ENCODE measurements at regions not wholly inside any gene's neighbourhood (a gene's known extent, or its start where the extent isn't known, plus 50 kb on each side); places are given as distances from the start of the nearest gene placed in this dataset.

- Histone ChIP-seq H3K79me2 (ENCODE audit: insufficient read depth, low read length) (no peaks in the 10 kb centered on the region), H3K4me2 (ENCODE audit: low read depth, low read length, poor library complexity, severe bottlenecking) (no peak overlapping the region), H3K9me3 (ENCODE audit: insufficient read depth, low read length) (no peaks in the 10 kb centered on the region), H3K36me3 (ENCODE audit: low read length) (no peaks in the 10 kb centered on the region), H4K20me1 (ENCODE audit: low read depth, low read length) (no peaks in the 10 kb centered on the region), H3K9ac (ENCODE audit: low read length) (no peak overlapping the region), H3K27ac (ENCODE audit: low read depth, low read length) (no peak overlapping the region), H3K4me3 (ENCODE audit: insufficient read depth, low read length, poor library complexity, severe bottlenecking) (no peak overlapping the region), H3K9me2 (replicated peaks; ENCODE audit: insufficient read depth, low read length) (no peaks in the 10 kb centered on the region), H3F3A (ENCODE audit: insufficient read depth) (no peaks in the 10 kb centered on the region), H2AFZ (ENCODE audit: low read depth, low read length, severe bottlenecking) (no peak overlapping the region), H3K27me3 (ENCODE audit: low read length) (no peaks in the 10 kb centered on the region)
- TF ChIP-seq CTCF (IDR thresholded peaks at IDR 0.05; ENCODE audit: insufficient read depth, low read length, poor library complexity, severe bottlenecking) = no peak
- no peak for TF ChIP-seq EZH2phosphoT487 (conservative IDR thresholded peaks at IDR 0.05; ENCODE audit: low read length)
These were observed 232.2 kb downstream of the MYCN start for GRCh38 chr2:16172324-16173175.

GRCh38 chr2:16171425-16171920 is 231.1 kb downstream of the MYCN start:
- no peak overlapping the region for H3K4me2 ChIP-seq (ENCODE audit: low read depth, low read length, poor library complexity, severe bottlenecking)
- TF ChIP-seq CTCF (IDR thresholded peaks at IDR 0.05; ENCODE audit: insufficient read depth, low read length, poor library complexity, severe bottlenecking) (no peak), EZH2phosphoT487 (conservative IDR thresholded peaks at IDR 0.05; ENCODE audit: low read length) (no peak)

GRCh38 chr2:16170675-16171424 is 230.5 kb downstream of the MYCN start:
- Histone ChIP-seq H2AFZ (ENCODE audit: low read depth, low read length, severe bottlenecking) (no peak overlapping the region), H4K20me1 (ENCODE audit: low read depth, low read length) (no peaks in the 10 kb centered on the region), H3K79me2 (ENCODE audit: insufficient read depth, low read length) (no peaks in the 10 kb centered on the region), H3F3A (ENCODE audit: insufficient read depth) (no peaks in the 10 kb centered on the region), H3K9me3 (ENCODE audit: insufficient read depth, low read length) (no peaks in the 10 kb centered on the region), H3K27ac (ENCODE audit: low read depth, low read length) (no peak overlapping the region), H3K9ac (ENCODE audit: low read length) (no peak overlapping the region), H3K36me3 (ENCODE audit: low read length) (no peaks in the 10 kb centered on the region), H3K9me2 (replicated peaks; ENCODE audit: insufficient read depth, low read length) (no peaks in the 10 kb centered on the region), H3K4me2 (ENCODE audit: low read depth, low read length, poor library complexity, severe bottlenecking) (no peak overlapping the region), H3K27me3 (ENCODE audit: low read length) (no peaks in the 10 kb centered on the region), H3K4me3 (ENCODE audit: insufficient read depth, low read length, poor library complexity, severe bottlenecking) (no peak overlapping the region)
- TF ChIP-seq CTCF (IDR thresholded peaks at IDR 0.05; ENCODE audit: insufficient read depth, low read length, poor library complexity, severe bottlenecking) (no peak), EZH2phosphoT487 (conservative IDR thresholded peaks at IDR 0.05; ENCODE audit: low read length) (no peak)

More at GRCh38 chr2:16171425-16171920, 231.1 kb downstream of the MYCN start:
- no peaks in the 10 kb centered on the region for H3K9me3 ChIP-seq (ENCODE audit: insufficient read depth, low read length)
- H3K36me3 ChIP-seq (ENCODE audit: low read length) = no peaks in the 10 kb centered on the region
- no peak overlapping the region for H3K9ac ChIP-seq (ENCODE audit: low read length)
- H3K9me2 ChIP-seq (replicated peaks; ENCODE audit: insufficient read depth, low read length) = no peaks in the 10 kb centered on the region
- H3F3A ChIP-seq (ENCODE audit: insufficient read depth) = no peaks in the 10 kb centered on the region
- no peaks in the 10 kb centered on the region for H4K20me1 ChIP-seq (ENCODE audit: low read depth, low read length)
- no peak overlapping the region for H3K4me3 ChIP-seq (ENCODE audit: insufficient read depth, low read length, poor library complexity, severe bottlenecking)
- H3K27ac ChIP-seq (ENCODE audit: low read depth, low read length) = no peak overlapping the region
- H2AFZ ChIP-seq (ENCODE audit: low read depth, low read length, severe bottlenecking) = no peak overlapping the region
- no peaks in the 10 kb centered on the region for H3K27me3 ChIP-seq (ENCODE audit: low read length)
- H3K79me2 ChIP-seq (ENCODE audit: insufficient read depth, low read length) = no peaks in the 10 kb centered on the region
